B cell (primary cell): ENCODE measurements at regions not wholly inside any gene's neighbourhood (a gene's known extent, or its start where the extent isn't known, plus 50 kb on each side); places are given as distances from the start of the nearest gene placed in this dataset.

Experiments used
- ATAC-seq: fragments of 200-7000 bp; cut with Tn5 transposase; one replicate; pipeline ENCODE4 v1.10.0; 2021; ENCODE audit warnings: low read depth, mild to moderate bottlenecking, moderate number of reproducible peaks, moderate library complexity
- CTCF ChIA-PET: fragments of 350-600 bp; sonication (Branson Sonifier 250); formaldehyde crosslinking; loops from one replicate; lab custom pipeline; 2021; ENCODE audit warnings: antibody characterized with exemption, inconsistent platforms; lab: Charles Lee
- POLR2A ChIA-PET: fragments of 350-600 bp; sonication (Branson Sonifier 250); formaldehyde crosslinking; loops from one replicate; lab custom pipeline; 2021; ENCODE audit warnings: antibody characterized with exemption; lab: Charles Lee
- DNase-seq: peaks from one replicate; pipeline ENCODE4 v3.0.0; 2013
- H2AFZ ChIP-seq: 2 replicates; pipeline ENCODE4 v1.6.1; 2012; ENCODE audit warnings: mild to moderate bottlenecking, low read depth, low read length; ENCODE audit not compliant: insufficient read depth, poor library complexity, severe bottlenecking
- H3K27ac ChIP-seq, 2 donors: 1 replicate in 1 of 2; 2 replicates in 1 of 2; pipeline ENCODE4 v1.5.1; 2012 to 2013; ENCODE audit warnings: low read length in 2 of 2, mild to moderate bottlenecking in 2 of 2, moderate library complexity in 1 of 2
- H3K27me3 ChIP-seq, 4 experiments: fragments of 200-600 bp in 1 of 4; sonication (generic) in 1 of 4; replicated peaks in 1 of 4; 1 replicate in 2 of 4; 2 replicates in 2 of 4; pipeline versions ENCODE4 v1.6.1 to v1.7.0; 2013 to 2016; ENCODE audit warnings: low read length in 3 of 4, mild to moderate bottlenecking in 2 of 4, mixed read lengths in 1 of 4, moderate library complexity in 1 of 4; ENCODE audit not compliant: insufficient read depth in 4 of 4, control insufficient read depth in 3 of 4; ENCODE audit errors: control extremely low read depth in 1 of 4
- H3K36me3 ChIP-seq, 2 experiments: replicated peaks in 1 of 2; 1 replicate in 1 of 2; 2 replicates in 1 of 2; pipeline versions ENCODE4 v1.6.1 to v1.7.1; 2013; ENCODE audit warnings: low read length in 1 of 2; ENCODE audit not compliant: insufficient read depth in 2 of 2, control insufficient read depth in 1 of 2; ENCODE audit errors: control extremely low read depth in 1 of 2, extremely low read depth in 1 of 2
- H3K4me1 ChIP-seq, 2 donors: fragments of 200-600 bp in 1 of 2; sonication (generic) in 1 of 2; 1 replicate in 1 of 2; 2 replicates in 1 of 2; pipeline versions ENCODE4 v1.5.1 to v1.6.1; 2013 to 2017; ENCODE audit warnings: low read length in 2 of 2; ENCODE audit not compliant: control insufficient read depth in 2 of 2, insufficient read depth in 2 of 2
- H3K4me2 ChIP-seq: replicated peaks from 2 replicates; pipeline ENCODE3; 2012; ENCODE audit warnings: mild to moderate bottlenecking, low read depth, low read length; ENCODE audit not compliant: poor library complexity, severe bottlenecking
- H3K4me3 ChIP-seq, 5 experiments: fragments of 200-600 bp in 1 of 5; sonication (generic) in 1 of 5; 1 replicate in 3 of 5; 2 replicates in 2 of 5; pipeline versions ENCODE4 v1.5.1 to v1.7.0; 2011 to 2016; ENCODE audit warnings: low read length in 4 of 5, mild to moderate bottlenecking in 4 of 5, low read depth in 2 of 5, control low read depth in 1 of 5, moderate library complexity in 1 of 5; ENCODE audit not compliant: insufficient read depth in 1 of 5; ENCODE audit errors: control extremely low read depth in 1 of 5, extremely low read depth in 1 of 5
- H3K79me2 ChIP-seq: fragments of 200-600 bp; sonication (generic); one replicate; pipeline ENCODE4 v1.6.0; 2016; ENCODE audit warnings: low read length; ENCODE audit not compliant: control insufficient read depth, insufficient read depth
- H3K9ac ChIP-seq: fragments of 200-600 bp; sonication (generic); 2 replicates; pipeline ENCODE4 v1.6.1; 2017; ENCODE audit warnings: mild to moderate bottlenecking, low read length, moderate library complexity
- H3K9me3 ChIP-seq, 3 donors: one replicate each; pipeline versions ENCODE4 v1.6.1 to v1.7.1; 2013; ENCODE audit warnings: low read length in 2 of 3; ENCODE audit not compliant: control insufficient read depth in 2 of 3, insufficient read depth in 1 of 3; ENCODE audit errors: control extremely low read depth in 1 of 3
- H4K20me1 ChIP-seq: 2 replicates; pipeline ENCODE4 v1.6.0; 2012; ENCODE audit warnings: mild to moderate bottlenecking, low read length; ENCODE audit not compliant: insufficient read depth, control insufficient read depth, poor library complexity, severe bottlenecking
- H3K27ac Mint-ChIP-seq: one replicate; pipeline ENCODE4 v1.8.0; 2021; ENCODE audit warnings: mixed read lengths
- H3K27me3 Mint-ChIP-seq: one replicate; pipeline ENCODE4 v1.8.0; 2021; ENCODE audit warnings: mixed read lengths
- H3K4me1 Mint-ChIP-seq: one replicate; pipeline ENCODE4 v1.8.0; 2021; ENCODE audit warnings: mixed read lengths
- H3K4me3 Mint-ChIP-seq: one replicate; pipeline ENCODE4 v1.8.0; 2021; ENCODE audit warnings: mixed read lengths
- H3K9me3 Mint-ChIP-seq: one replicate; pipeline ENCODE4 v1.8.0; 2022; ENCODE audit warnings: mixed read lengths; ENCODE audit not compliant: insufficient read depth
- CTCF ChIP-seq: fragments of 200-600 bp; IDR thresholded peaks from one replicate; pipeline ENCODE4 v1.8.0; 2022; ENCODE audit warnings: antibody characterized with exemption, mild to moderate bottlenecking
- EZH2 ChIP-seq: IDR thresholded peaks from 2 replicates; pipeline ENCODE4 v1.6.1; 2012; ENCODE audit warnings: borderline replicate concordance, low read depth, mild to moderate bottlenecking, moderate library complexity, low read length; ENCODE audit not compliant: insufficient read depth, poor library complexity, severe bottlenecking
- WGBS: methylation state at CpG from one replicate; pipeline ENCODE4 v1.1.5; 2013; ENCODE audit warnings: missing lambda C conversion rate; ENCODE audit not compliant: insufficient coverage; 5-methylcytosine and 5-hydroxymethylcytosine counted together
- intact Hi-C: fragments of 100-400 bp; cut with micrococcal nuclease; formaldehyde crosslinking; loops from one replicate; pipeline ENCODE4 v1.10.0; 2022

- Mint-ChIP-seq H3K4me3 (no peak overlapping the region), H3K27me3 (no peaks in the 10 kb centered on the region), H3K27ac (no peak overlapping the region), H3K9me3 (no peaks in the 10 kb centered on the region), H3K4me1 (no peaks in the 10 kb centered on the region)
- Histone ChIP-seq H3K4me2 (no peak overlapping the region), H4K20me1 (no peaks in the 10 kb centered on the region), H2AFZ (no peak overlapping the region), H3K9ac (no peak overlapping the region), H3K27ac (no peak overlapping the region), H3K79me2 (no peaks in the 10 kb centered on the region), H3K9me3 (peaks cover 0 to 7% (median 0%) of the 10 kb centered on the region in 3 donors), H3K27me3 (no peaks in the 10 kb centered on the region), H3K4me3 (no peak overlapping the region), H3K36me3 (no peaks in the 10 kb centered on the region), H3K4me1 (no peaks in the 10 kb centered on the region)
- ATAC-seq (no peak), DNase-seq (no peak)
- intact Hi-C loops: no loop called here
- POLR2A ChIA-PET: no interaction called here
- no CpG with 5 or more reads among the region's 5 CpGs for WGBS
- CTCF ChIA-PET: interaction anchor here (0.5 kb wide), 1 partner anchor 73 kb away, joined by 4 read pairs; no protein-coding TSS in a partner anchor
- TF ChIP-seq CTCF (no peak), EZH2 (no peak)
These were observed 387.9 kb downstream of the TCERG1L start for GRCh38 chr10:130923596-130923995.

- no peak overlapping the region for H3K9ac ChIP-seq
- ChIA-PET POLR2A (no interaction called here), CTCF (no interaction called here)
- no peaks in the 10 kb centered on the region for H4K20me1 ChIP-seq
- TF ChIP-seq CTCF (no peak), EZH2 (no peak)
- H3K79me2 ChIP-seq: no peaks in the 10 kb centered on the region
- Mint-ChIP-seq H3K4me1 (no peaks in the 10 kb centered on the region), H3K27me3 (no peaks in the 10 kb centered on the region), H3K4me3 (no peak overlapping the region), H3K9me3 (no peaks in the 10 kb centered on the region), H3K27ac (no peak overlapping the region)
- 48% methylated on average over 16 of the region's 17 CpGs for WGBS
- no peak overlapping the region for H3K27ac ChIP-seq
- no peak overlapping the region for H3K4me3 ChIP-seq
- H3K9me3 ChIP-seq: peaks cover 0 to 11% (median 0%) of the 10 kb centered on the region in 3 donors
- H3K36me3 ChIP-seq: no peaks in the 10 kb centered on the region
- no peaks in the 10 kb centered on the region for H3K27me3 ChIP-seq
- H3K4me1 ChIP-seq: no peaks in the 10 kb centered on the region
- H3K4me2 ChIP-seq: no peak overlapping the region
- intact Hi-C loops: no loop called here
- no peak overlapping the region for H2AFZ ChIP-seq
- ATAC-seq: no peak
- DNase-seq: no peak
These were observed 387.2 kb downstream of the TCERG1L start for GRCh38 chr10:130924138-130924819.
